Lung (tissue), 11 donors: ENCODE measurements at regions not wholly inside any gene's neighbourhood (a gene's known extent, or its start where the extent isn't known, plus 50 kb on each side); places are given as distances from the start of the nearest gene placed in this dataset.
A peak's percentile ranks its signal among the peaks of the same experiment; 100 is the strongest.

Experiments
- ATAC-seq: fragments of 200-7000 bp; cut with Tn5 transposase; one replicate; pipeline ENCODE4 v1.9.1; 2020; ENCODE audit warnings: moderate number of reproducible peaks; ENCODE audit not compliant: insufficient read depth, low FRiP score
- DNase-seq, 3 donors: peaks; one replicate each; pipeline ENCODE4 v3.0.0-alpha.2; 2013 to 2017
- H3K27ac ChIP-seq, 2 donors: one replicate each; pipeline ENCODE4 v1.5.1; 2013; ENCODE audit warnings: mild to moderate bottlenecking in 2 of 2, moderate library complexity in 2 of 2, control low read depth in 1 of 2, inconsistent platforms in 1 of 2, low read depth in 1 of 2, low read length in 1 of 2
- H3K27me3 ChIP-seq, 3 donors: one replicate each; pipeline ENCODE4 v1.5.1; 2013; ENCODE audit warnings: low read length in 2 of 3; ENCODE audit not compliant: control insufficient read depth in 3 of 3, insufficient read depth in 3 of 3
- H3K36me3 ChIP-seq, 4 donors: one replicate each; pipeline ENCODE4 v1.5.1; 2013; ENCODE audit warnings: low read length in 4 of 4, mild to moderate bottlenecking in 1 of 4, moderate library complexity in 1 of 4; ENCODE audit not compliant: control insufficient read depth in 4 of 4, insufficient read depth in 4 of 4
- H3K4me1 ChIP-seq, 5 donors: one replicate each; pipeline ENCODE4 v1.5.1; 2013; ENCODE audit warnings: low read length in 5 of 5, mild to moderate bottlenecking in 2 of 5, moderate library complexity in 1 of 5; ENCODE audit not compliant: control insufficient read depth in 5 of 5, insufficient read depth in 5 of 5
- H3K4me3 ChIP-seq: one replicate; pipeline ENCODE4 v1.5.1; 2013; ENCODE audit warnings: mild to moderate bottlenecking, control low read depth, moderate library complexity
- H3K9ac ChIP-seq, 2 donors: one replicate each; pipeline ENCODE4 v1.5.1; 2013; ENCODE audit warnings: low read length in 2 of 2, control low read depth in 1 of 2; ENCODE audit not compliant: insufficient read depth in 1 of 2
- H3K9me3 ChIP-seq, 4 donors: one replicate each; pipeline ENCODE4 v1.5.1; 2013; ENCODE audit warnings: low read length in 3 of 4, mild to moderate bottlenecking in 1 of 4, moderate library complexity in 1 of 4; ENCODE audit not compliant: control insufficient read depth in 4 of 4, insufficient read depth in 3 of 4
- WGBS, 2 donors: extraction: QIAGEN DNeasy Blood & Tissue Kit; methylation state at CpG; one replicate each; pipeline ENCODE4 v1.1.7; 2013; 5-methylcytosine and 5-hydroxymethylcytosine counted together
- TF ChIP-seq, protein P1 (sequence below): IDR thresholded peaks from 2 replicates; pipeline ENCODE4 v1.5.1; 2012; ENCODE audit warnings: mild to moderate bottlenecking; ENCODE audit errors: control extremely low read depth, extremely low read depth
- donor health status: control.
- donor health status: control.
- donor health status: Bipolar disorder and iron deficiency.
- donor health status: healthy.
- donor health status: DM: yes; HTN: yes; CAD: no.

- TF ChIP-seq, protein P1, sequence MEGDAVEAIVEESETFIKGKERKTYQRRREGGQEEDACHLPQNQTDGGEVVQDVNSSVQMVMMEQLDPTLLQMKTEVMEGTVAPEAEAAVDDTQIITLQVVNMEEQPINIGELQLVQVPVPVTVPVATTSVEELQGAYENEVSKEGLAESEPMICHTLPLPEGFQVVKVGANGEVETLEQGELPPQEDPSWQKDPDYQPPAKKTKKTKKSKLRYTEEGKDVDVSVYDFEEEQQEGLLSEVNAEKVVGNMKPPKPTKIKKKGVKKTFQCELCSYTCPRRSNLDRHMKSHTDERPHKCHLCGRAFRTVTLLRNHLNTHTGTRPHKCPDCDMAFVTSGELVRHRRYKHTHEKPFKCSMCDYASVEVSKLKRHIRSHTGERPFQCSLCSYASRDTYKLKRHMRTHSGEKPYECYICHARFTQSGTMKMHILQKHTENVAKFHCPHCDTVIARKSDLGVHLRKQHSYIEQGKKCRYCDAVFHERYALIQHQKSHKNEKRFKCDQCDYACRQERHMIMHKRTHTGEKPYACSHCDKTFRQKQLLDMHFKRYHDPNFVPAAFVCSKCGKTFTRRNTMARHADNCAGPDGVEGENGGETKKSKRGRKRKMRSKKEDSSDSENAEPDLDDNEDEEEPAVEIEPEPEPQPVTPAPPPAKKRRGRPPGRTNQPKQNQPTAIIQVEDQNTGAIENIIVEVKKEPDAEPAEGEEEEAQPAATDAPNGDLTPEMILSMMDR = no peak
- WGBS, 2 donors = 97% methylated on average over 2 of the region's 2 CpGs
- no peak overlapping the region for H3K27ac ChIP-seq
- H3K9ac ChIP-seq = no peak overlapping the region
- peaks cover 0 to 2% (median 0%) of the 10 kb centered on the region in 5 donors for H3K4me1 ChIP-seq
- H3K36me3 ChIP-seq = no peaks in the 10 kb centered on the region
- DNase-seq (no peak), ATAC-seq (no peak)
- no peaks in the 10 kb centered on the region for H3K9me3 ChIP-seq
- no peaks in the 10 kb centered on the region for H3K27me3 ChIP-seq
- H3K4me3 ChIP-seq = no peak overlapping the region
Observed at GRCh38 chr20:12049125-12049524, 131.4 kb downstream of the BTBD3 start.

- TF ChIP-seq, protein P1 = no peak
- Histone ChIP-seq H3K4me1 (peaks cover 0 to 2% (median 0%) of the 10 kb centered on the region in 5 donors), H3K4me3 (no peak overlapping the region), H3K27me3 (no peaks in the 10 kb centered on the region), H3K9ac (no peak overlapping the region), H3K9me3 (no peaks in the 10 kb centered on the region), H3K27ac (no peak overlapping the region), H3K36me3 (no peaks in the 10 kb centered on the region)
- ATAC-seq (no peak), DNase-seq (no peak)
- WGBS, 2 donors = 80 to 86% methylated on average over 9 of the region's 9 CpGs
Observed at GRCh38 chr20:12051206-12052163, 133.8 kb downstream of the BTBD3 start.

- peak; percentile 13 to 46 (median 25) for DNase-seq
- H3K27me3 ChIP-seq = no peaks in the 10 kb centered on the region
- ATAC-seq = no peak
- H3K4me1 ChIP-seq = peaks cover 0 to 2% (median 0%) of the 10 kb centered on the region in 5 donors
- H3K9ac ChIP-seq = no peak overlapping the region
- TF ChIP-seq, protein P1 = no peak
- H3K4me3 ChIP-seq = no peak overlapping the region
- H3K27ac ChIP-seq = no peak overlapping the region
- no peaks in the 10 kb centered on the region for H3K36me3 ChIP-seq
- H3K9me3 ChIP-seq = no peaks in the 10 kb centered on the region
Observed at GRCh38 chr20:12053353-12053752, 135.7 kb downstream of the BTBD3 start.
